PC-3 (cell line): ENCODE measurements at regions not wholly inside any gene's neighbourhood (a gene's known extent, or its start where the extent isn't known, plus 50 kb on each side); places are given as distances from the start of the nearest gene placed in this dataset.

ENCODE experiments used
- ATAC-seq: fragments of 200-7000 bp; cut with Tn5 transposase; 2 replicates; pipeline ENCODE4 v1.9.1; 2020; ENCODE audit warnings: mild to moderate bottlenecking, moderate library complexity
- BruUV-seq: library from RNA; stranded (reverse); fragments of 400-500 nt; replicated peaks from 2 replicates; lab custom pipeline; 2021; lab: Mats Ljungman, UMichigan
- CTCF ChIA-PET: fragments of 300-600 bp; sonication (Branson Sonifier 250); formaldehyde crosslinking; loops from one replicate; lab custom pipeline; 2022; ENCODE audit warnings: antibody characterized with exemption; lab: Charles Lee
- POLR2A ChIA-PET: fragments of 300-600 bp; sonication (Branson Sonifier 250); formaldehyde crosslinking; loops from one replicate; lab custom pipeline; 2022; ENCODE audit warnings: antibody characterized with exemption; ENCODE audit not compliant: unreplicated experiment; lab: Charles Lee
- DNase-seq: peaks from one replicate; pipeline ENCODE4 v3.0.0-alpha.2; 2015
- H2AFZ ChIP-seq: fragments of 300-600 bp; sonication (generic); 2 replicates; pipeline ENCODE4 v1.6.0; 2016; ENCODE audit warnings: antibody characterized with exemption, low read length
- H3F3A ChIP-seq: fragments of 300-600 bp; sonication (generic); one replicate; pipeline ENCODE4 v1.6.0; 2017; ENCODE audit warnings: antibody characterized with exemption, low read length, control low read depth, mild to moderate bottlenecking; ENCODE audit not compliant: unreplicated experiment
- H3K27ac ChIP-seq: fragments of 300-600 bp; sonication (generic); 2 replicates; pipeline ENCODE4 v1.5.1; 2016; ENCODE audit warnings: mild to moderate bottlenecking, low read length
- H3K27me3 ChIP-seq: fragments of 300-600 bp; sonication (generic); 2 replicates; pipeline ENCODE4 v1.6.1; 2016; ENCODE audit warnings: low read length, mixed read lengths
- H3K36me3 ChIP-seq: fragments of 300-600 bp; sonication (generic); 2 replicates; pipeline ENCODE4 v1.6.1; 2016; ENCODE audit warnings: low read depth, mixed run types, low read length, mixed read lengths
- H3K4me1 ChIP-seq: fragments of 300-600 bp; sonication (generic); 2 replicates; pipeline ENCODE4 v1.5.1; 2016; ENCODE audit warnings: low read length; ENCODE audit not compliant: insufficient read depth
- H3K4me2 ChIP-seq: fragments of 300-600 bp; sonication (generic); 2 replicates; pipeline ENCODE4 v1.6.0; 2016; ENCODE audit warnings: low read length
- H3K4me3 ChIP-seq: fragments of 300-600 bp; sonication (generic); 2 replicates; pipeline ENCODE4 v1.5.1; 2016; ENCODE audit warnings: mild to moderate bottlenecking, low read length, mixed read lengths
- H3K79me2 ChIP-seq: fragments of 300-600 bp; sonication (generic); 2 replicates; pipeline ENCODE4 v1.6.1; 2017; ENCODE audit warnings: low read length, mixed read lengths
- H3K9ac ChIP-seq: fragments of 300-600 bp; sonication (generic); 2 replicates; pipeline ENCODE4 v1.6.0; 2016; ENCODE audit warnings: mild to moderate bottlenecking, low read length
- H3K9me2 ChIP-seq: fragments of 300-600 bp; sonication (generic); replicated peaks from 2 replicates; pipeline ENCODE4 v1.6.1; 2016; ENCODE audit warnings: mixed run types, low read length, mixed read lengths
- H3K9me3 ChIP-seq: fragments of 300-600 bp; sonication (generic); 2 replicates; pipeline ENCODE4 v1.6.1; 2016; ENCODE audit warnings: low read length, mixed read lengths
- H4K20me1 ChIP-seq: fragments of 300-600 bp; sonication (generic); 2 replicates; pipeline ENCODE4 v1.6.1; 2016; ENCODE audit warnings: low read length, mixed read lengths
- EZH2 ChIP-seq: fragments of 300-600 bp; sonication (generic); IDR thresholded peaks from one replicate; pipeline ENCODE4 v1.6.1; 2017; ENCODE audit warnings: antibody characterized with exemption, mild to moderate bottlenecking, low read length; ENCODE audit not compliant: unreplicated experiment
- EZH2phosphoT487 ChIP-seq: fragments of 300-600 bp; sonication (generic); IDR thresholded peaks from 2 replicates; pipeline ENCODE4 v1.6.1; 2018; ENCODE audit warnings: mild to moderate bottlenecking, antibody characterized with exemption, low read length, borderline replicate concordance
- intact Hi-C: fragments of 100-400 bp; cut with micrococcal nuclease; formaldehyde crosslinking; loops from 2 replicates; pipeline ENCODE4 v1.9.0; 2023
- TF ChIP-seq, protein P1 (sequence below): fragments of 300-600 bp; sonication (generic); conservative IDR thresholded peaks from 2 replicates; pipeline ENCODE4 v1.5.1; 2017; ENCODE audit warnings: antibody characterized with exemption, low read depth, mild to moderate bottlenecking, low read length

DNA sequence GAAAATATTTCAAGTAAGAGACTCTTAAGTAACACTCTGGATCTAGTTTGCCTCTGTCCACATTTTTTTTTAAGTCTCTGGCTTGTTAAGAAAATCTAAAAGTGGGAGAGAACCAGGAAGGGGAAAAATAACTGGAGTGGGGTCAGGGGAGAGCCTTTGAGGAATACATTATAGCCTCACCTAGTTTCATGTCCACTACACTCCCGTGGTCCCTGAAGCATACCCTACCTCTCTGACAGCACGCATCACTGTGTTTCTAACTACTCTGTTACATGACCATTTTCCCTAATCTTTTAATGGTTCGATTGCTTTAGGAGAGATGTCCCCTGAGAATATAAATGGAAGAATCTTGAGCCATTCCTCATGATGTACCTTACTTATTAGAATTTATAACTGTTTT lies 318.3 kb downstream of the TMEM167A start:
- Histone ChIP-seq H2AFZ (no peak overlapping the region), H3K4me3 (no peak overlapping the region), H3K9me2 (no peaks in the 10 kb centered on the region), H3K4me2 (no peak overlapping the region), H3K27ac (no peak overlapping the region), H3K27me3 (no peaks in the 10 kb centered on the region), H3K9me3 (no peaks in the 10 kb centered on the region), H3F3A (no peaks in the 10 kb centered on the region), H3K9ac (no peak overlapping the region), H3K36me3 (no peaks in the 10 kb centered on the region), H4K20me1 (no peaks in the 10 kb centered on the region), H3K79me2 (no peaks in the 10 kb centered on the region), H3K4me1 (peaks cover 12% of the 10 kb centered on the region)
- intact Hi-C loops: no loop called here
- ATAC-seq (no peak), DNase-seq (no peak)
- ChIA-PET CTCF (no interaction called here), POLR2A (no interaction called here)
- TF ChIP-seq EZH2 (no peak), EZH2phosphoT487 (no peak)
- TF ChIP-seq, protein P1, sequence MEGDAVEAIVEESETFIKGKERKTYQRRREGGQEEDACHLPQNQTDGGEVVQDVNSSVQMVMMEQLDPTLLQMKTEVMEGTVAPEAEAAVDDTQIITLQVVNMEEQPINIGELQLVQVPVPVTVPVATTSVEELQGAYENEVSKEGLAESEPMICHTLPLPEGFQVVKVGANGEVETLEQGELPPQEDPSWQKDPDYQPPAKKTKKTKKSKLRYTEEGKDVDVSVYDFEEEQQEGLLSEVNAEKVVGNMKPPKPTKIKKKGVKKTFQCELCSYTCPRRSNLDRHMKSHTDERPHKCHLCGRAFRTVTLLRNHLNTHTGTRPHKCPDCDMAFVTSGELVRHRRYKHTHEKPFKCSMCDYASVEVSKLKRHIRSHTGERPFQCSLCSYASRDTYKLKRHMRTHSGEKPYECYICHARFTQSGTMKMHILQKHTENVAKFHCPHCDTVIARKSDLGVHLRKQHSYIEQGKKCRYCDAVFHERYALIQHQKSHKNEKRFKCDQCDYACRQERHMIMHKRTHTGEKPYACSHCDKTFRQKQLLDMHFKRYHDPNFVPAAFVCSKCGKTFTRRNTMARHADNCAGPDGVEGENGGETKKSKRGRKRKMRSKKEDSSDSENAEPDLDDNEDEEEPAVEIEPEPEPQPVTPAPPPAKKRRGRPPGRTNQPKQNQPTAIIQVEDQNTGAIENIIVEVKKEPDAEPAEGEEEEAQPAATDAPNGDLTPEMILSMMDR: no peak
- no TSS peak for BruUV-seq

DNA sequence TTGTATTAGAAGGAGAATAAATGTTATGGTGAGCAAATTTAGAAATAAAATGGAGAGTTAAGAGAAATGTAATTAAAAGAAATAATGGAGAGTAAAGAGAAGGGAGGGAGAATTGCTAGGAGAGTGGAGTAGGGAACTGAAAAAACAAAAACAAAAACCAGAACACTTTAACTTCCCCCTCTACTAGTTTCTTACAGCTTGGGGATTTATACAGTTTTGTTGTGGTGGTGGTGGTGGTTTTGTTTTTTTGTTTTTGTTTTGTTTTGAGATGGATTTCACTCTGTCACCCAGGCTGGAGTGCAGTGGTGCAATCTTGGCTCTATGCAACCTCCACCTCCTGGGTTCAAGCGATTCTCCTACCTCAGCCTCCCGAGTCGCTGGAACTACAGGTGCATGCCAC lies 322.4 kb downstream of the TMEM167A start:
- CTCF ChIA-PET: no interaction called here
- POLR2A ChIA-PET: no interaction called here

More for the DNA sequence above, 322.4 kb downstream of the TMEM167A start:
- Histone ChIP-seq H3K36me3 (no peaks in the 10 kb centered on the region), H3K4me3 (no peak overlapping the region), H3K4me1 (peaks cover 20% of the 10 kb centered on the region), H4K20me1 (no peaks in the 10 kb centered on the region), H3K27me3 (no peaks in the 10 kb centered on the region), H3F3A (no peaks in the 10 kb centered on the region), H2AFZ (no peak overlapping the region), H3K9ac (no peak overlapping the region), H3K4me2 (peak overlapping the region; percentile 53), H3K9me3 (no peaks in the 10 kb centered on the region), H3K9me2 (no peaks in the 10 kb centered on the region), H3K27ac (peak overlapping the region; percentile 52), H3K79me2 (no peaks in the 10 kb centered on the region)
- no TSS peak for BruUV-seq
- intact Hi-C loops: loop anchor here (1.0 to 5.0 kb wide), 2 partner anchors 19 to 112 kb away; no protein-coding TSS in a partner anchor
- DNase-seq: no peak
- peak; percentile 51 for ATAC-seq
- TF ChIP-seq EZH2 (no peak), EZH2phosphoT487 (no peak)
- TF ChIP-seq, protein P1: no peak
